HepG2 (cell line): ENCODE measurements at regions not wholly inside any gene's neighbourhood (a gene's known extent, or its start where the extent isn't known, plus 50 kb on each side); places are given as distances from the start of the nearest gene placed in this dataset.

Source experiments
- CEBPG ChIP-seq: IDR thresholded peaks from 2 replicates; pipeline ENCODE4 v1.6.1; 2016
- GFI1 ChIP-seq: sonication (generic); formaldehyde crosslinking; IDR thresholded peaks from 2 replicates; pipeline ENCODE4 v1.5.0; 2020; ENCODE audit warnings: missing genetic modification reagents, mild to moderate bottlenecking, borderline replicate concordance
- MTF2 ChIP-seq: sonication (generic); formaldehyde crosslinking; IDR thresholded peaks from 2 replicates; pipeline ENCODE4 v1.5.0; 2020; ENCODE audit warnings: missing genetic modification reagents, borderline replicate concordance
- PHB2 ChIP-seq: fragments of 450-650 bp; IDR thresholded peaks from 2 replicates; pipeline ENCODE4 v1.6.1; 2018; ENCODE audit not compliant: partially characterized antibody
- SIX4 ChIP-seq: sonication (generic); formaldehyde crosslinking; IDR thresholded peaks from 2 replicates; pipeline ENCODE4 v1.4.0; 2020; ENCODE audit warnings: missing genetic modification reagents
- ZNF224 ChIP-seq: sonication (generic); formaldehyde crosslinking; IDR thresholded peaks from 2 replicates; pipeline ENCODE4 v1.5.0; 2020; ENCODE audit warnings: mild to moderate bottlenecking, missing genetic modification reagents
- ZNF260 ChIP-seq: sonication (generic); formaldehyde crosslinking; IDR thresholded peaks from 2 replicates; pipeline ENCODE4 v1.4.0; 2020; ENCODE audit warnings: missing genetic modification reagents, low read depth, mild to moderate bottlenecking, borderline replicate concordance
- ZNF430 ChIP-seq: sonication (generic); formaldehyde crosslinking; IDR thresholded peaks from 2 replicates; pipeline ENCODE4 v1.9.0; 2021; ENCODE audit warnings: mild to moderate bottlenecking, missing genetic modification reagents
- ZNF761 ChIP-seq: sonication (generic); formaldehyde crosslinking; conservative IDR thresholded peaks from 2 replicates; pipeline ENCODE4 v1.4.0; 2020; ENCODE audit warnings: mild to moderate bottlenecking, missing genetic modification reagents
- TF ChIP-seq, protein P1 (sequence below): sonication (generic); formaldehyde crosslinking; IDR thresholded peaks from 2 replicates; pipeline ENCODE4 v1.5.0; 2020; ENCODE audit warnings: missing genetic modification reagents
- TF ChIP-seq, protein P2 (sequence below): sonication (generic); formaldehyde crosslinking; IDR thresholded peaks from 2 replicates; pipeline ENCODE4 v1.8.0; 2022; ENCODE audit warnings: mild to moderate bottlenecking, missing genetic modification reagents

DNA sequence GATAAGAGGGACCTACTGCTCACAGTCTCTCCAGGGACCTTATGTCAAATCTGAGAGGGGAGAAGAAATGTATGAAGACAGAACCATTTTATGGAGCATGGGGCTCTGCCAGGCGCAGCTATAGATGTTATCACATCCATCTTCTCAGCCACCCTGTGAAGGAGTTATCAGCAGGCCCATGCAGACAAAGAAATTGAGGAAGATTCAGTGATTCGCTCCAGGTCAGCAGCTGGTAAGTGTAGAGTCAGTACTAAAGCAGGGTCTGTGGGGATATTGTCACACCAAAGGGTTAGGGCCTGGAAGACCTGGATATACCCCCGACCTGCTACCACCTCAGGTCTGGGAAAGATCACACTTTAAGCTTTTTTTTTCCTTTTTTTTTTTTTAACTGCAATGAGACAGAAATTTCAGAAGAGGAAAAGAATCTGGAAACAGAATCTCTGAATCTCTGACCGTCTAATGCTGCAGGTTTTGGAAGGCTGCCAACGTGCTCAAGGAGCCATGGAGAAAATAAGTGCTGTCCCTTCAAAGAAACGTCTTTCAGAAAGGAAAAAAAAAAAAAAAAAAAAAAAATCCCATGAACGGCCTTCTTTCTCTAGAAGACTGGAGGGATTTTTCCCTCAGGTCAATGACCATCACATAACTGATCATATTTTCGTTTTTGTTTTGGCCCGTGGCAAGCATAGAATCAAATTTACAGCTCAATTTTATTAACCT lies 73.3 kb upstream of the PLEKHG7 start (continued):
- TF ChIP-seq ZNF224 (CRISPR knock-in tag) (no peak), ZNF260 (no peak), MTF2 (CRISPR knock-in tag) (no peak), ZNF761 (CRISPR knock-in tag) (no peak), SIX4 (CRISPR knock-in tag) (no peak), GFI1 (CRISPR knock-in tag) (no peak), CEBPG (CRISPR knock-in tag) (no peak), ZNF430 (CRISPR knock-in tag) (no peak), PHB2 (no peak)
- TF ChIP-seq, protein P1, sequence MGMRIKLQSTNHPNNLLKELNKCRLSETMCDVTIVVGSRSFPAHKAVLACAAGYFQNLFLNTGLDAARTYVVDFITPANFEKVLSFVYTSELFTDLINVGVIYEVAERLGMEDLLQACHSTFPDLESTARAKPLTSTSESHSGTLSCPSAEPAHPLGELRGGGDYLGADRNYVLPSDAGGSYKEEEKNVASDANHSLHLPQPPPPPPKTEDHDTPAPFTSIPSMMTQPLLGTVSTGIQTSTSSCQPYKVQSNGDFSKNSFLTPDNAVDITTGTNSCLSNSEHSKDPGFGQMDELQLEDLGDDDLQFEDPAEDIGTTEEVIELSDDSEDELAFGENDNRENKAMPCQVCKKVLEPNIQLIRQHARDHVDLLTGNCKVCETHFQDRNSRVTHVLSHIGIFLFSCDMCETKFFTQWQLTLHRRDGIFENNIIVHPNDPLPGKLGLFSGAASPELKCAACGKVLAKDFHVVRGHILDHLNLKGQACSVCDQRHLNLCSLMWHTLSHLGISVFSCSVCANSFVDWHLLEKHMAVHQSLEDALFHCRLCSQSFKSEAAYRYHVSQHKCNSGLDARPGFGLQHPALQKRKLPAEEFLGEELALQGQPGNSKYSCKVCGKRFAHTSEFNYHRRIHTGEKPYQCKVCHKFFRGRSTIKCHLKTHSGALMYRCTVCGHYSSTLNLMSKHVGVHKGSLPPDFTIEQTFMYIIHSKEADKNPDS (CRISPR knock-in tag), result no peak
- TF ChIP-seq, protein P2, sequence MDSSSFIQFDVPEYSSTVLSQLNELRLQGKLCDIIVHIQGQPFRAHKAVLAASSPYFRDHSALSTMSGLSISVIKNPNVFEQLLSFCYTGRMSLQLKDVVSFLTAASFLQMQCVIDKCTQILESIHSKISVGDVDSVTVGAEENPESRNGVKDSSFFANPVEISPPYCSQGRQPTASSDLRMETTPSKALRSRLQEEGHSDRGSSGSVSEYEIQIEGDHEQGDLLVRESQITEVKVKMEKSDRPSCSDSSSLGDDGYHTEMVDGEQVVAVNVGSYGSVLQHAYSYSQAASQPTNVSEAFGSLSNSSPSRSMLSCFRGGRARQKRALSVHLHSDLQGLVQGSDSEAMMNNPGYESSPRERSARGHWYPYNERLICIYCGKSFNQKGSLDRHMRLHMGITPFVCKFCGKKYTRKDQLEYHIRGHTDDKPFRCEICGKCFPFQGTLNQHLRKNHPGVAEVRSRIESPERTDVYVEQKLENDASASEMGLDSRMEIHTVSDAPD (CRISPR knock-in tag), result no peak
